ENCODE measurements at regions not wholly inside any gene's neighbourhood (a gene's known extent, or its start where the extent isn't known, plus 50 kb on each side); places are given as distances from the start of the nearest gene placed in this dataset.
A peak's percentile ranks its signal among the peaks of the same experiment; 100 is the strongest.

DNA sequence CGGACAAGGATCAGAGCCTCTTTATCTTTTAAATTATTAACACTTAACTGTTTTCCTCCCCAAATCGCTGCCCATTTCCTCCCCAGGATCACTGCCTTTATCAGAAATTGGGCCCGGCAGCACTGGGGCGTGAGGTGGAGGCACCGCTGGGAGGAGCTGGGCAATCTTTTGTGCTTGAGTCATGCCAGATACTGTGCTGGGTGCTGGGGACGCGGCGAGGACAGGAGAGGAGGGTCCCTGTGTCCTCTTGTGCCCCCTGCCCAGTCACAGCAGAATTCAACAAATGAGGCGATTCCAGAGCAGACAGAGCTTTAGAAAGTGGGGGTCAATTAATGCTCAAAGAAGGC is 347.8 kb downstream of the ZNF536 start:
- no peaks in the 10 kb centered on the region for H3K79me2 ChIP-seq (replicated peaks; ENCODE audit: insufficient read depth)
- Mint-ChIP-seq H3K9me3 (no peaks in the 10 kb centered on the region), H3K4me1 (peaks cover 20% of the 10 kb centered on the region; the same call in 2 of the 3 replicates), H3K36me3 (ENCODE audit: low read depth) (no peaks in the 10 kb centered on the region), H3K4me3 (peak overlapping the region; percentile 68), H3K27me3 (ENCODE audit: insufficient read depth, low read depth, poor library complexity) (peaks cover 5% of the 10 kb centered on the region), H3K27ac (no peak overlapping the region)
- DNase-seq (ENCODE audit: low spot score) (peak; percentile 51), ATAC-seq (peak; percentile 78)
- H3K9me2 ChIP-seq (ENCODE audit: insufficient read depth): no peaks in the 10 kb centered on the region
- H3K27me3 ChIP-seq (ENCODE audit: insufficient read depth): 0 out of 2 replicates have a peak, but pooled peaks cover 5% of the 10 kb centered on the region
- H3F3A ChIP-seq (replicated peaks; ENCODE audit: low read depth): no peaks in the 10 kb centered on the region
- peaks cover 14% of the 10 kb centered on the region for H3K4me1 ChIP-seq (ENCODE audit: insufficient read depth)
- no peak overlapping the region for H3K27ac ChIP-seq (ENCODE audit: low read depth)
- peak overlapping the region; percentile 50 for H3K4me3 ChIP-seq
- peak overlapping the region; percentile 100 for H2AFZ ChIP-seq
- H4K20me1 ChIP-seq (replicated peaks; ENCODE audit: insufficient read depth): no peaks in the 10 kb centered on the region
- H3K4me2 ChIP-seq: peak overlapping the region; percentile 74
- no peaks in the 10 kb centered on the region for H3K36me3 ChIP-seq (ENCODE audit: insufficient read depth)
- TF ChIP-seq, protein P1, sequence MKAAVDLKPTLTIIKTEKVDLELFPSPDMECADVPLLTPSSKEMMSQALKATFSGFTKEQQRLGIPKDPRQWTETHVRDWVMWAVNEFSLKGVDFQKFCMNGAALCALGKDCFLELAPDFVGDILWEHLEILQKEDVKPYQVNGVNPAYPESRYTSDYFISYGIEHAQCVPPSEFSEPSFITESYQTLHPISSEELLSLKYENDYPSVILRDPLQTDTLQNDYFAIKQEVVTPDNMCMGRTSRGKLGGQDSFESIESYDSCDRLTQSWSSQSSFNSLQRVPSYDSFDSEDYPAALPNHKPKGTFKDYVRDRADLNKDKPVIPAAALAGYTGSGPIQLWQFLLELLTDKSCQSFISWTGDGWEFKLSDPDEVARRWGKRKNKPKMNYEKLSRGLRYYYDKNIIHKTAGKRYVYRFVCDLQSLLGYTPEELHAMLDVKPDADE (IDR thresholded peaks at IDR 0.05): no peak
- TF ChIP-seq, protein P2, sequence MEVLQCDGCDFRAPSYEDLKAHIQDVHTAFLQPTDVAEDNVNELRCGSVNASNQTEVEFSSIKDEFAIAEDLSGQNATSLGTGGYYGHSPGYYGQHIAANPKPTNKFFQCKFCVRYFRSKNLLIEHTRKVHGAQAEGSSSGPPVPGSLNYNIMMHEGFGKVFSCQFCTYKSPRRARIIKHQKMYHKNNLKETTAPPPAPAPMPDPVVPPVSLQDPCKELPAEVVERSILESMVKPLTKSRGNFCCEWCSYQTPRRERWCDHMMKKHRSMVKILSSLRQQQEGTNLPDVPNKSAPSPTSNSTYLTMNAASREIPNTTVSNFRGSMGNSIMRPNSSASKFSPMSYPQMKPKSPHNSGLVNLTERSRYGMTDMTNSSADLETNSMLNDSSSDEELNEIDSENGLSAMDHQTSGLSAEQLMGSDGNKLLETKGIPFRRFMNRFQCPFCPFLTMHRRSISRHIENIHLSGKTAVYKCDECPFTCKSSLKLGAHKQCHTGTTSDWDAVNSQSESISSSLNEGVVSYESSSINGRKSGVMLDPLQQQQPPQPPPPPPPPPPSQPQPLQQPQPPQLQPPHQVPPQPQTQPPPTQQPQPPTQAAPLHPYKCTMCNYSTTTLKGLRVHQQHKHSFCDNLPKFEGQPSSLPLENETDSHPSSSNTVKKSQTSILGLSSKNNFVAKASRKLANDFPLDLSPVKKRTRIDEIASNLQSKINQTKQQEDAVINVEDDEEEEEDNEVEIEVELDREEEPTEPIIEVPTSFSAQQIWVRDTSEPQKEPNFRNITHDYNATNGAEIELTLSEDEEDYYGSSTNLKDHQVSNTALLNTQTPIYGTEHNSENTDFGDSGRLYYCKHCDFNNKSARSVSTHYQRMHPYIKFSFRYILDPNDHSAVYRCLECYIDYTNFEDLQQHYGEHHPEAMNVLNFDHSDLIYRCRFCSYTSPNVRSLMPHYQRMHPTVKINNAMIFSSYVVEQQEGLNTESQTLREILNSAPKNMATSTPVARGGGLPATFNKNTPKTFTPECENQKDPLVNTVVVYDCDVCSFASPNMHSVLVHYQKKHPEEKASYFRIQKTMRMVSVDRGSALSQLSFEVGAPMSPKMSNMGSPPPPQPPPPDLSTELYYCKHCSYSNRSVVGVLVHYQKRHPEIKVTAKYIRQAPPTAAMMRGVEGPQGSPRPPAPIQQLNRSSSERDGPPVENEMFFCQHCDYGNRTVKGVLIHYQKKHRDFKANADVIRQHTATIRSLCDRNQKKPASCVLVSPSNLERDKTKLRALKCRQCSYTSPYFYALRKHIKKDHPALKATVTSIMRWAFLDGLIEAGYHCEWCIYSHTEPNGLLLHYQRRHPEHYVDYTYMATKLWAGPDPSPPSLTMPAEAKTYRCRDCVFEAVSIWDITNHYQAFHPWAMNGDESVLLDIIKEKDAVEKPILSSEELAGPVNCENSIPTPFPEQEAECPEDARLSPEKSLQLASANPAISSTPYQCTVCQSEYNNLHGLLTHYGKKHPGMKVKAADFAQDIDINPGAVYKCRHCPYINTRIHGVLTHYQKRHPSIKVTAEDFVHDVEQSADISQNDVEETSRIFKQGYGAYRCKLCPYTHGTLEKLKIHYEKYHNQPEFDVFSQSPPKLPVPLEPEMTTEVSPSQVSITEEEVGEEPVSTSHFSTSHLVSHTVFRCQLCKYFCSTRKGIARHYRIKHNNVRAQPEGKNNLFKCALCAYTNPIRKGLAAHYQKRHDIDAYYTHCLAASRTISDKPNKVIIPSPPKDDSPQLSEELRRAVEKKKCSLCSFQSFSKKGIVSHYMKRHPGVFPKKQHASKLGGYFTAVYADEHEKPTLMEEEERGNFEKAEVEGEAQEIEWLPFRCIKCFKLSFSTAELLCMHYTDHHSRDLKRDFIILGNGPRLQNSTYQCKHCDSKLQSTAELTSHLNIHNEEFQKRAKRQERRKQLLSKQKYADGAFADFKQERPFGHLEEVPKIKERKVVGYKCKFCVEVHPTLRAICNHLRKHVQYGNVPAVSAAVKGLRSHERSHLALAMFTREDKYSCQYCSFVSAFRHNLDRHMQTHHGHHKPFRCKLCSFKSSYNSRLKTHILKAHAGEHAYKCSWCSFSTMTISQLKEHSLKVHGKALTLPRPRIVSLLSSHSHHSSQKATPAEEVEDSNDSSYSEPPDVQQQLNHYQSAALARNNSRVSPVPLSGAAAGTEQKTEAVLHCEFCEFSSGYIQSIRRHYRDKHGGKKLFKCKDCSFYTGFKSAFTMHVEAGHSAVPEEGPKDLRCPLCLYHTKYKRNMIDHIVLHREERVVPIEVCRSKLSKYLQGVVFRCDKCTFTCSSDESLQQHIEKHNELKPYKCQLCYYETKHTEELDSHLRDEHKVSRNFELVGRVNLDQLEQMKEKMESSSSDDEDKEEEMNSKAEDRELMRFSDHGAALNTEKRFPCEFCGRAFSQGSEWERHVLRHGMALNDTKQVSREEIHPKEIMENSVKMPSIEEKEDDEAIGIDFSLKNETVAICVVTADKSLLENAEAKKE (CRISPR knock-in tag; IDR thresholded peaks at IDR 0.05): no peak
- TF ChIP-seq EZH2phosphoT487 (IDR thresholded peaks at IDR 0.05; ENCODE audit: unreplicated experiment) (no peak), JUNB (IDR thresholded peaks at IDR 0.05; ENCODE audit: unreplicated experiment) (no peak), ZNF114 (CRISPR knock-in tag; IDR thresholded peaks at IDR 0.05) (no peak), STAT1 (IDR thresholded peaks at IDR 0.05; ENCODE audit: unreplicated experiment) (no peak), EZH2 (IDR thresholded peaks at IDR 0.05; ENCODE audit: low read depth, unreplicated experiment) (no peak), CREB1 (CRISPR knock-in tag; IDR thresholded peaks at IDR 0.05; ENCODE audit: low read depth) (no peak)
- TF ChIP-seq, protein P3, sequence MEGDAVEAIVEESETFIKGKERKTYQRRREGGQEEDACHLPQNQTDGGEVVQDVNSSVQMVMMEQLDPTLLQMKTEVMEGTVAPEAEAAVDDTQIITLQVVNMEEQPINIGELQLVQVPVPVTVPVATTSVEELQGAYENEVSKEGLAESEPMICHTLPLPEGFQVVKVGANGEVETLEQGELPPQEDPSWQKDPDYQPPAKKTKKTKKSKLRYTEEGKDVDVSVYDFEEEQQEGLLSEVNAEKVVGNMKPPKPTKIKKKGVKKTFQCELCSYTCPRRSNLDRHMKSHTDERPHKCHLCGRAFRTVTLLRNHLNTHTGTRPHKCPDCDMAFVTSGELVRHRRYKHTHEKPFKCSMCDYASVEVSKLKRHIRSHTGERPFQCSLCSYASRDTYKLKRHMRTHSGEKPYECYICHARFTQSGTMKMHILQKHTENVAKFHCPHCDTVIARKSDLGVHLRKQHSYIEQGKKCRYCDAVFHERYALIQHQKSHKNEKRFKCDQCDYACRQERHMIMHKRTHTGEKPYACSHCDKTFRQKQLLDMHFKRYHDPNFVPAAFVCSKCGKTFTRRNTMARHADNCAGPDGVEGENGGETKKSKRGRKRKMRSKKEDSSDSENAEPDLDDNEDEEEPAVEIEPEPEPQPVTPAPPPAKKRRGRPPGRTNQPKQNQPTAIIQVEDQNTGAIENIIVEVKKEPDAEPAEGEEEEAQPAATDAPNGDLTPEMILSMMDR (conservative IDR thresholded peaks at IDR 0.05; ENCODE audit: low read depth in 2 of 2): no peak
- TF ChIP-seq, protein P4, sequence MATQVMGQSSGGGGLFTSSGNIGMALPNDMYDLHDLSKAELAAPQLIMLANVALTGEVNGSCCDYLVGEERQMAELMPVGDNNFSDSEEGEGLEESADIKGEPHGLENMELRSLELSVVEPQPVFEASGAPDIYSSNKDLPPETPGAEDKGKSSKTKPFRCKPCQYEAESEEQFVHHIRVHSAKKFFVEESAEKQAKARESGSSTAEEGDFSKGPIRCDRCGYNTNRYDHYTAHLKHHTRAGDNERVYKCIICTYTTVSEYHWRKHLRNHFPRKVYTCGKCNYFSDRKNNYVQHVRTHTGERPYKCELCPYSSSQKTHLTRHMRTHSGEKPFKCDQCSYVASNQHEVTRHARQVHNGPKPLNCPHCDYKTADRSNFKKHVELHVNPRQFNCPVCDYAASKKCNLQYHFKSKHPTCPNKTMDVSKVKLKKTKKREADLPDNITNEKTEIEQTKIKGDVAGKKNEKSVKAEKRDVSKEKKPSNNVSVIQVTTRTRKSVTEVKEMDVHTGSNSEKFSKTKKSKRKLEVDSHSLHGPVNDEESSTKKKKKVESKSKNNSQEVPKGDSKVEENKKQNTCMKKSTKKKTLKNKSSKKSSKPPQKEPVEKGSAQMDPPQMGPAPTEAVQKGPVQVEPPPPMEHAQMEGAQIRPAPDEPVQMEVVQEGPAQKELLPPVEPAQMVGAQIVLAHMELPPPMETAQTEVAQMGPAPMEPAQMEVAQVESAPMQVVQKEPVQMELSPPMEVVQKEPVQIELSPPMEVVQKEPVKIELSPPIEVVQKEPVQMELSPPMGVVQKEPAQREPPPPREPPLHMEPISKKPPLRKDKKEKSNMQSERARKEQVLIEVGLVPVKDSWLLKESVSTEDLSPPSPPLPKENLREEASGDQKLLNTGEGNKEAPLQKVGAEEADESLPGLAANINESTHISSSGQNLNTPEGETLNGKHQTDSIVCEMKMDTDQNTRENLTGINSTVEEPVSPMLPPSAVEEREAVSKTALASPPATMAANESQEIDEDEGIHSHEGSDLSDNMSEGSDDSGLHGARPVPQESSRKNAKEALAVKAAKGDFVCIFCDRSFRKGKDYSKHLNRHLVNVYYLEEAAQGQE (IDR thresholded peaks at IDR 0.05; ENCODE audit: unreplicated experiment): no peak
